ENCODE measurements at regions not wholly inside any gene's neighbourhood (a gene's known extent, or its start where the extent isn't known, plus 50 kb on each side); places are given as distances from the start of the nearest gene placed in this dataset.

DNA sequence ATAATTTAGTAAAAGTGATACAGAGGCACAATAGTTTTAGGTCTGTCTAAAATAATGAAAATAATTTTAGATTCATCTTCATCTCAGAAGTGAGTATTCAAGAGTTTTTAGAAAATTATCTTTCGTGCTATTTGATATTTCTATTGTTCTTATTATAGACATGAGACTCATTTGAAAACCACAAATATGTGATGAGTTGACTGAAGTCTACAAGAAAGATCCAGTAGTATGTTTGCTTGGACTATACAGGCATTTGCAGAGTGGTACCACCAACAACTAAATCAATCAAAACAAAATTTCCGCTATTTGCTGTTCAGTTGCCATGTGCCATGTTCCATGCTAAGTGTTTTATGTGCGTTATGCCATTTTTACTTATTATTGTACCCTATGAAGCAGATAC is 1318.5 kb downstream of the STIM2 start:
- TF ChIP-seq EZH2 (IDR thresholded peaks at IDR 0.05; ENCODE audit: insufficient read depth, poor library complexity, severe bottlenecking) (no peak), EZH2phosphoT487 (IDR thresholded peaks at IDR 0.05; ENCODE audit: insufficient read depth, low read depth) (no peak)
